CMK (cell line): ENCODE measurements at regions not wholly inside any gene's neighbourhood (a gene's known extent, or its start where the extent isn't known, plus 50 kb on each side); places are given as distances from the start of the nearest gene placed in this dataset.

Experiments used
- DNase-seq: peaks from one replicate; pipeline ENCODE4 v3.0.0-alpha.2; 2010; ENCODE audit warnings: low read depth

DNA sequence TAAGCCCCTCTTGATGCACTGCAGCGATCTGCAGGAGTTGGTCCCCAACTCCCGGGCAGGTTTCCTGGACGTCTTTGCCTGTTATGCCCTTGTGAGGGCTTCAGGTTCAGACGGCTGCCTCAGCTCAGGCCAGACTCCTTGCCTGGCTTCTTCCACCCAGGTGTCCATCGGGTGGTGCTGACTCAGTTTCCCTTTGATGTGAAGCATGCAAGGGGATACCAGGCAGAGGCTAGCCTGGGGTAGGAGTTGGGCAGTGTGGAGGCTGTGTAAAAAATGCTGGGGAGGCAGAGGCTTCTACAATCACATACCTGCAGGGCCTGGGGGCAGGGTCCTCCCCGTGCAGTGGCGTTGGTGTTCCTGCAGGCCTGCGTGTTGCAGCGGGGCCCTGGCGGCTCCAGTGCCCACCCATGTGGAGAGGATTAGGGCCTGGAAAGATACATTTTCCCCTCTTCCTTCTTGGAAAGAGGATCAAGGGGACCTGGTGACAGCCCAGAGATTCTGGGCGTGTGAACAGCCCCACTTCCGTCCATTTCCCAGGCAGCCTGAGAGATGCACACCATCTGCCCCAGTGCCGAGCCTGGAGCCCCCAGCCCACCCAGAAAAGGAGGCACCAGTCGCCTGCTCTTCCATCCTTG, 338.3 kb downstream of the DYSF start:
- DNase-seq, result no peak

DNA sequence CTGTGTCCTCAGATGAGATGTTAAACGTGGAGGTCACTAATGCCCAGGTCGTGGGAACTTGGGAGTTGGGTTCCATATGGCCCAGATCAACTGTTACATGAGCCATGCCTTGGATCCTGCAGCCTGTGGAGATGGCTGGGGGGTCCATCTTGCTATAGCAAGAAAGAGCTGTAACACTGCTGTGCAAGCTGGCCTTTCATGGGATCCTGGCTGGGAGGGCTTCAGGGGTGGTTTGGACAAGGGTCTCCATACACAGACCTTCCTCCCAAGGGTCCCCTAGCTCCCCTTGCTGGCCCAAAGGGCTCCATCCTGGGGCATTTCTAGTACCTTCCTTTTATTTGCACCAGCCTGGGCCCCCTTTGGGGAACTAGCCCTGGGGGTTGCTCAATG, 337.7 kb downstream of the DYSF start:
- no peak for DNase-seq

DNA sequence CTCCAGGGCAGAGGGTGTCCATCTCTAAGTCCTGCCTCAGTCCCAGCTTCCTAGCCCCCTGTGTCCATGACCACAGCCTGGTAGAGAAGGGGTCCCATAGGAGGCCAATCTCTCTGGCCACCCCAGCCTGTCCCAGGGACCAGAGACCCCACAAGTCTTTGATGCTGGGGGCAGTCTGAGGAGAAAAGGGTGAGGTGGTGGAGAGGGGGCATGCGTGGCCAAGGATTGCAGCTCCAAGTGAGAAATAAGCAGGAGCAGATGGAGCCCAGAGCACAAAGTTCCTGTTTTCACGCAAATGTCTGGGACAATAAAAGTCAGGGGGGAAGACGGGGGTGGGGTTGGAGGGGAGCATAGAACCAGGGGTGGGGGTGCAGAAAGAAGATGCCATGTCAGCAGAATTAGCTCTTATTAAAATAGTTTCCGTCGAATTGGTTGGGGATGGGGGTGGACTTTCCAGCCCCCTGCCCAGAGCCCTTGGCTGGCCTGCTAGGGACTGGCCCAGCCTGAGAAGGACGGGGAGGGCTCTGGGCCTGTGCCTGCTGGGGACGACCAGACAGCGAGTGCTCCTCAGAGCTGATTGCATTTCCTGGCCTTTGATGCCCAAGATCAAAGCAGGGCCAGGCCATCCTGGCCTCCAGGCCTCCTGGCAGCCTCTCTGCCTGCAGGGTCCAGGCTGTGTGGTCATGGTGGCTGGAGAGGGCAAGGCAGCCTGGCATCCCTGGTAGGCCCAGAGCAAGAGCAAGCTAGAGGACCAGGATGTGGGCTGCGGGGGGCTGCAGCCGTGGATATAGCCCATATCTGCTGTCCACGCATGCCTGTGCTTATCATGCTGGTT, 337.1 kb downstream of the DYSF start:
- no peak for DNase-seq

DNA sequence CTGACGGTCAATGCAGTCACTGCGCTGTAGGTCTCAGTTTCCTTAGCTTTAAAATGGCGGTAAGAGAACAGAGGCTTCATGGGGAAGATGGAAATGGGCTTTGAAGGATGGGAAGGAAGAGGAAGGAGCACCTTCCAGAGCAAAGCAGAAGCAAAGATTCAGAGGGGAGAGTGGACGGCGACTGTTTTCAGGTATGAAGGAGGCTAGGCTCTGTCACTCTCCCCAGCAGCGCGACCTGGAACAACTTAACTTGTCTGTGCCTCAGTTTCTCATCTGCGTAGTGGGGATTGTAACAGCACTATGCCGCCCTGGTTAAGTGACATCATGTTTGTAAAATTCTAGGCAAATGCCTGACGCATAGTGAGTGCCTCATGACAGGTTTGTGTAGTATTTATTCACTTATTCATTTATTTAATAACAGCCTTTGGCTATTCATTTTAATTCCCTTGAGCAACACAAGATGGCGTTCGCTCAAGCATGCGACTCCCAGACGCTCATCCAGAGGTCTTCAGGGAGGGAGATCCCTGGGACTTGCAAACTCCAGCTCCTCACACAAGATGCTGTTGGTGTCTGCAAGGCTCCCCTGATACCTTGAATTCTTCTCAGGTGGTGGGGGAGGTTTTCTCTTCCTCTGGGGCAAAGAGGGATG, 336.3 kb downstream of the DYSF start:
- no peak for DNase-seq

DNA sequence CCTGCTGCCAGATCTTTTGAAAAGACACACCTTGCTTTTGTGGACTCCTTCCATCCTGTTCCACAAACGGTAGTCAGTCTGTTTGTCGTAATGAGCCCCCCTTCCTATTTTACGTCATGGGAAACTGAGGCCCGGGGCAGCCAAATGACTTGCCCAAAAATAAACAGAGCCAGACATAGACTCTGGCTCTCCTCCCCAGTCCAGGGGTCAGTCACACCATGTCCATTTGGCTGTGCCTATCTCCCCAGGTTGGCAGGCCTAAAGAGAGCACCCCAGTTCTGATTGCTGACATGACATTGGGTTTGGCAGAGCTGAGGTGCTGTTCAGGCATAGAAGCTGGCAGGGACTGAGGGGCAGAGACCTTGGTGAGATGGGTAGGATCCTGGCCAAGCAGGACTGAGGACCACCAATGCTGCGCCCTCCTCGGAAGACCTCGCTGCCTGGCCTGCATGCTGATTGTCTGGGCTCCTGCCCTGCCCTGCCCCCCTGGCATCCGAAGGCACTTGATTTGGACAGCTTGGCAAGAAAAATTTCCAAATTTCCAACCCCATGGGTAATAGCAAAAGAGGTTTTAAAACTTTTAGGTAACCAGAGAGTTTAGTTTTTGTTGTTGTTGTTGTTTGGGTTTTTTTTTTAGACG, 335.4 kb downstream of the DYSF start:
- DNase-seq, result no peak

DNA sequence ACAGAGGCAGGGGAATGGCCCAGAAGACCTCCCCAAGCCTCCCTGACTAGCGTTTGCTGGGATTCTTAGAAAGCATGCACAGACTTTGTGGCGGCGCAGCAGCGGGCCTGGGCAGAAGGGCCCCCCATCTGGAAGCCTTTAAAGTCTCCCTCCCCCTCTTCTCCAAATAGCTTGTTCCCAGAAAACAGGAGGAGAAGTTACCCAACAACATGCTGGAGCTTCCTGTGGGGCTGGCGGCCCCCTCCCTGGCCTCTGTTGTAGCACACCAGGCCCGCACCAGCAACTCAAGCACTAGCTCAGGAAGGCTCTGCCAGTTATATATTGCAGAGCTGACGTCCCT, 334.8 kb downstream of the DYSF start:
- DNase-seq, result no peak

DNA sequence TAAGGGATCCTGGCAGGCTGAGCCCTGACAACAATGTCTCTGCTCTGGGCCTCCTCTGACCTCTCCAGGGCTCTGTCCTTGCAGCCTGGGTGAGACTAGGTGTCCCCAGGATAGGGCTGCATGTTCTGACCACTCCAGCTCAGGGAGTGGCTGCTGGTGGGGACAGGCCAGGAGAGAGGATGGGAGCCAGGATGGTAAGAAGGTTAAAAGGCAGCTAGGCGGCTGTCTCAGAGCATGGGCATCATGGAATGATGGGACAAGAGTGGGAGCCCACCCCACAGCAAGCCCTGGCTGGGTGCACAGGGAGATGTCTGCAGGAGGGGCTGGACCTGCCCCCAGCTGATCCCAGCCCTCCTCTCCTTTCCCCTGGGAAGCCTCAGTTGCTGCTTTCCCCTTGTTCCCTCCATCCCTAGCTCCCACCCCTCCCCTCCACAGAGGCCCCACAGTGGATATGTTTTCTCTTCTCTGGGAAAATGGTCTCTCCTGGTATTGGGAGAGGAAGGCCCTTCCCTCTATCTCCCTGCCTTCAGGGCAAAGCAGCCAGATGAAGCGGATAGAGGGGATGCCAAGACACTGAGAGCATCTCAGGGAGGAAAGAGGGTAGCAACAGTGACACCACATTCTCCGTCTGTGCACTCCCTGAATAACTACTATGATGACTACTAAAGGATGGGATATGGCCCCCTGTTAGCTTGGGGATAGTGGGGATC, 334.3 kb downstream of the DYSF start:
- DNase-seq, result no peak

DNA sequence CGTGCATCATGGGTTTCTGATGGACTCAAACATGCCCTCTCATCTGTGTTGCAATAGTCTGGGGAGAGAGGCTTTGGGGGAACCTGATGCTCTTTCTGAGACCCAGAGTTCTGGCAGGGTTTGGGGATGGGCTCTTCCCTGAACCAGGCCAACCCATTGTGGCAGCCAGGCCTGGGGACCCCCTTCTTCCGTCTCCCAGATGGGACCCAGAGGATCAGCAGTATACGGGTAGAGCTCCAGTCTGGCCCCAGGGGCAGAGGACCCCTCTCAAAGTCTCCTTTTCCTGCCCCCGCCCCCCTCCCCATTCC, 333.7 kb downstream of the DYSF start:
- DNase-seq, result no peak

DNA sequence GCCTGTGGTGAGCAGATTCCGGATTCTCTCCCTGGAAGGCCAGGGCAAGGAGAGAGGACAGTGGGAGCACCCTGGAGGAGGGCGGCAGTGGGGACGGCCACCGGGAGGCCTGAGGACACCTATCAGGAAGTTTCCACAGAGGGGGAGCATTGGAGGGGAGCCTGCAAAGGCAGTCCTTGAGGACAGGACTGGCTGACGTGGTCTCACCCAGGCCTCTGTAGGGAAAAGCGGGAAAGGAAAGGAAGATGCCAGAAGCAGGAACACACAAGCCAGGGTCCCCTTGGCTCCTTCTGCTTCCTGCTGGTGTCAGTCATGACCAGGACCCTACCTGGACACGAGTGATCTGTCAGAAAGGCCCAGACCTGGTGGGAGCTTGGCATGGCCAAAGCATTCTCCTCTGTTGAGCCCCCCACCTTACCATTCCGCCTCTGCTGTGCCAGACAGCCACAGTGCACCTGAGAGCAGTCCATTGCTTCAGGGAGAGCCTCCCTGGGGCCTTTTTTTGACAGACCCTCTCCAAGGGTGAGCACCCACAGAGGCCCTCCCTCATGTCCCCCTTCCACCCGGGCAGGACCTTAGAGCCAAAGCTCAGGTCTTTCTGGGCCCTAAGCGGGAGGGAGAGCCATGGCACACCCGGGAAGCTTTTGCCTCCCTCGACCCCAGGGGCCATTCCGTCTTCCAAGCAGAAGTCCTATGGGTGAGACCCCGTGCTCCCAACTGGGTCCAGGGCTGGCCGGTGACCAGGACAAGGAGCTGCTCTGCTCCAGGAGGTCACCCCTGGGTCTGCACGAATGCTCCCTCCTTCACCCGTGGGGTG, 333.1 kb downstream of the DYSF start:
- no peak for DNase-seq

DNA sequence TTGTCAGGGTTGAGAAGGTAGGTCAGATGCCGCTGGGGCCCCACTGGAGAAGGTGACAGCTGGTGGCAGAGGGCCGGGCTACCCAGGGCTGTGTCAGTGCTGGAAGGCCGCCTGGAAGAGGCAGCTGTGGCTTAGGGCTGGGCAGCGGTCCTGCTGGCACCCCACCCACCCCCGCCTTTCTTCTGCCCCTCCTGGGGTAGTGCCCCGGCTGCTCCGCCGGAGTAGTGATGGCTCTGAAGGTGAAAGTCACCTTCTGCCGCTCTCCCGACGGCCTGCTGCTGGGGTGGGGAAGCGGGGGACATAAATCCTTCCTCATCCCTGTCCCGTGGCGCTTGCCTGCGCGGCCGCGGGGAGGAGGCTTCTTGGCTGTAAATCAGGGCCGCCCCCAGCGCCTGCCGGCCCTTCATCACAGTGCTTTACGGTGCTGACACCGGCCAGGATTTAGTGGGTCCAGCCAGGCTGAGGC, 332.2 kb downstream of the DYSF start:
- no peak for DNase-seq

DNA sequence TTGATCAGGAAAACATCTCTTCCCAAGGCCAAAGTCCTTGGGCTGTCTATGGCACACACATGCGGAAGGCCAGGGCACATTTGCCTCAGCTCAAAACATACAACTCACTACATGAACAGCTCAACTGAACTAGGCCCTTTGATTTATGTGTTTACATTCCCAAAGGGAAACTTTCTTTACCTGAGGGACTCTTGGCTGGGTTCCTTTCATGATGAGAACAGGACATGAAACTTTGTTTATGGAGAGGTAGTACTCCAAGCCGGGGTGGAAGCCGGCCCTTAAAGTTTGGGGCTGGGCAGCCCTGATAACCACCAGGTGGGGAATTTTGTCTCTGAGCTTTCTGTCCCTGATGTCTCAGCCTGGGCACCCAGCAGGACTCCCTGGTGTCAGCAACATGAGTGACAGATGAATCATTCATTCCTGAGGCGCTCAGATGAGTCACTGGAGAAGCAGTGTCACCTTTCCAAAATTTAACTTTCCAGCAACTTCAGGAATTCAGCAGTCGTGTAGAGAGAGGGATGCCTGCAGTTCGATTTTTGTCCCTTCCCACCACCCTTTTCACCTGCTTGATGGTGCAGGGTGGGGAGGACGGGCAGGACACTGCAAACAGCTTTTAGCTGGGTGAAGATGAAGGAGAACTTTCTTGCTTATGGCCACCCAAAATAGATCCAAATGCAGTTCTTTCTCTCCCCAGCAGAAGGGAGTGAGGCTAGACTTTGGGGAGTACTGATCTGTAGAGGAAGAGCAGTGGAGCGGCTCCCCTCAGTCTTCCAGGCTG, 331.6 kb downstream of the DYSF start:
- no peak for DNase-seq

DNA sequence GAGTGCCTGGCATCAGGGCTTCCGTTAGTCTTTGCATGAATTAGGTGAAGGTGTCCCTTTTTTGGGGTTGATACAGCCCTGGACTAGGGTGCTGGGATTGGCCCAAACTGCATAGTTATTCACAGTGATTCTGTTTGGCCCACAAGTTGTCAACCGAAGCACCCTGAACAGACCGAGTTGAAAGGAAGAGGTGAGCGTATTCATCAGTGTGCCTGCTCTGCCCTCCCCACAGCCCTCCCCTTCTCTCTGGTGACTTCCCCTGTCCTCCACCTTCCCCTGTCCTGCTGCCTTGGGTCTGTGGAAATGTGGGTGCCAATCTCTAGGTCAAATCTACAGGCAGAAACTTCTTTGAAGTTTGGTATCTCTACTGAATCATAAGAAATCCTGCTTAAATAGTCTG, 330.5 kb downstream of the DYSF start:
- no peak for DNase-seq

DNA sequence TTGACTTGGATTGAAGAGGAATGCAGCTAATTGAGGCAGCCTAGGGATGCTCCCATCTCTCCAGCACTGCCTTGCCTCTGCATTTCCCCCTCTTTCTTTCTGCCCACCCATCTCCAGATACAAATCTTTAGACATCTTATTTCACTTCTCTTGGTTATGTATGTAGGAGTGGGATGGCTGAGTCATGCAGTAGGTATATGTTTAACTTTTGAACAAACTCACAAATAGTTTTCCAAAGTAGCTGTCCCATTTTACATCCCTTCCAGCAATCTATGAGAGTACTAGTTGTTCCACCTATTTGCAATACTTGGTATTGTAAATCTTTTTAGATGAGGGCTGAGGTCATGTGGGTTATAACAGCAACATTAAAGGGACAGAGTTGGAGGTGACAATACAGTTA, 329.9 kb downstream of the DYSF start:
- DNase-seq, result no peak

DNA sequence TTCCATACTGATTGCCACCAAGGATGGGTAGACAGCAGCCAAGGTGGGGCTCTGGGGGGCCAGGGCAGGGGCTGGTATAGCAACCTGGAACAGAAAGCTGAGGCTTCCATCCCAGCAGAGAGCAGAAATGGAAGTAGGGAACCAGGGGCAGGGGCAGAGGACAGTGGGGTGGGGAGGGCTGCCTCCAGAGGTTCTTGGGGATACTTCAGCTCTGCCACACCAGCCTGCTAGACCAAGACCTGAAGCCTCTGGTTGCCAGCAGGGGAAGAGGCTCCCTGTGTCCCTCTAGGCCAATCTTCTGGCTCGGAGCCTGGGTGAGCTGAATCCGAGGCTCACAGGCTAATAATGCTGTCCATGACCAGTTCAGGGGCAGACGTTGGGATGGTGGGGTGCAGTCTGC, 329.0 kb downstream of the DYSF start:
- no peak for DNase-seq

DNA sequence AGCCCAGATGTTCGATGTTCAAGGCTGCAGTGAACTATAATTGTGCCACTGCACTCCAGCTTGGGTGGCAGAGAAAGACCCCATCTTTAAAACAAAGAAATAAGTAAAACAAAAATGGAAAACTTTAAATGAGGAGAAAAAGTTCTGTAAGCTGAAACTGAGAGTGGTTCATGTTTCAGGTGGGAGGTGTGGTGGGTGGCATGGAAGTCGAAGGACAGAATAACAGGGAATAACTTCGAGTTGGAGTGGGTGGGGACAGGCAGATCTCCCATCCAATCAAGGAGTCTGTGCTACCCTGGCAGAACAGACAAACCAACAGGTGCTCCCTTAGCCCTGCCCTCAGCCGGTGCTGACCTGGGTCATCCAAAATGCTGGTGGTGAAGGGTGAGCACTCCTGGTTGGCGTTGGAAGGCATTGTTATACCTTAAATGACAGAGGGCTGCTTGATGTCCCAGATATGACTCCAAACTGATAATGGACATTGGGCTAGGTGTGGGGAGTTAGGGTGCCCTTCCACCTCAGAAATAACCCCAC, 328.4 kb downstream of the DYSF start:
- DNase-seq, result no peak

DNA sequence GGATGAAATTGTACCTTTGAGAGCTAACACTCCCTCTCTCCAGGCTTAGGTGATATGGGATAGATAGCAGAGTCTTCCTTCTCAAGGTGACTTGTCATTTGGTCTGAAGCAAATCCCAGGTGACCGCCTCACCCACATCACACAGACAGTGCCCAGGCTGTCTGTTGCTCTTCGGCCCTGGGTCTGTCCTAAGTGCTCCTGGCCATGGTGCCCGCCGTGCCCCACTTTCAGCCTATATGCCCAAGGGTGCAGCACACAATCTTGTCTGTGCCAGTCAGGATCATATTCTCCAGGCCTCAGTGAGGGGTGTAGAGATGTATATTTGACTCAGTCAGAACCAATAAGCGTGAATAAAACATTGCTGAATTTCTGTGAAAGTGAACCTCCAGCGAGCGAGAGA, 326.8 kb downstream of the DYSF start:
- DNase-seq, result no peak

DNA sequence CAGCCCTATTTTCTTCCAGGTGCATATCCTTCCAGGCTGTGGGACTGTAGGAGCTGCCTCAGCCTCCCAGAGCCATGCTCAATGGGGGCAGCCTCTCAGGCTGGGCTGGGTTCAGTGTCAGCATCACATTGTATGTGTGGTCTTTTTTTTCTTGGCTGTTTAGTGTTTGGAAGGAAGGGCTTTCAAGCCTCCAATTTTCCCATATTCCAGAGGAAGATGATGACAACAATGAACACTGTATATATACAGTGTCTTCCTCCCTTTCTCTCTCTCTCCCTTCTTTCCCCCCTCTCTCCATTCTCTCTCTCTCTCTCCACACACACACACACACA, 326.4 kb downstream of the DYSF start:
- no peak for DNase-seq

DNA sequence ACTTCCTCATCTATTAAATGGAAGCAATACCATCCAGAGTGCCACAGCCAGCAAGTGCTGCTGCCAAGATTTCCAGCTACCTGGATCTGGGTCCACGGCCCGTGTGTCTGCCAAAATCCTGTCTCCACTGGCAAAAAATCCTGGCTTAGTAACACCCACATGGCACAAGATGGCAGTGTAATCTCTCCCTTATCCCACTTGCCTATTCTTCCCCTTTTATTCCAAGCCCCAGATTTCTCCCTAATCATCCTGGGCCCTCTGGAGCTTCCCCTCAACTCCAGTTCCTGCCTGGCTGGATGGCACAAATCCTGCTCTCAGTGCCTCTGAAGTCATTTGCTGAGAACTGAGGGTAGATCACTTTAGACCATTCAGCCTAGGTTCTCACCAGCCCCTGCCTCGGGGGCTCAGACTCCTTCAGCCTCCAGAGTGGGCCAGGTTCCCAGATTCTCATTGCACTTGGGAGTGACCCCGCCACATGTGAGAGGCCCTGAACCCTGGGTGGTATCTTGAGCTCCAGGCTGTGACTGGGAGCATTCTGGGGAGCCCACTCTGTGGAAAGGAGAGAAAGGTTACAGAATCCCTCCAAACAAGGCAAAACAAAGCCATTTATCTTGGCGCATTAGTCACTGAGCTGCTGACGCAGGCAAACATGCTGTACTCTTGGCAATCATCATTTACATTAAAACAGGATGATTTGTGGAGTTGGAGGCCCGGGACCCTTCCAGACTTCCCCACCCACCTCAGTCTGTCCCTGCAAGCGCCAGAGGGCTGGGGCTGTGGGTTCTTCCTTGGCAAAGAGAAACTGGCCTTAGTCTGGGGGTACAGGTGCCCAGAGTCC, 325.8 kb downstream of the DYSF start:
- no peak for DNase-seq

DNA sequence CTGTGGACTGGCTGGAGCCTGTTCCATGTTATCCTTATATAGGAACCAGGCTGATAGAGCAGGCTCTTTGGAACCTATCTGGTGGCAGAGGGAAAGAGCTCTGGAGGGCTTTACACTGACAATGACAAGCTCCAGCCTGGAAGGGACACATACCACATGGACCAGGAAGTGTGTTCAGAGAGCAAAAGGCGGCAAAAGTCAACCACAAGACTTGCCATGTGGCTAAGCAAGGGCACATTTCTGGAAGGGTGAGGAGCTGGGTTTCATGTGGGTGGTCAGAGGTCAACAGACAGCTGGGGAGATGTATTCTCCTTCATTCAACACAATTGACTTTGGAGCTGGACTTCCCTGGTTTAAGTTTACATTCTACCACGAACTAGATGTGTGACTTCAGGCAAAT, 325.2 kb downstream of the DYSF start:
- DNase-seq, result no peak

DNA sequence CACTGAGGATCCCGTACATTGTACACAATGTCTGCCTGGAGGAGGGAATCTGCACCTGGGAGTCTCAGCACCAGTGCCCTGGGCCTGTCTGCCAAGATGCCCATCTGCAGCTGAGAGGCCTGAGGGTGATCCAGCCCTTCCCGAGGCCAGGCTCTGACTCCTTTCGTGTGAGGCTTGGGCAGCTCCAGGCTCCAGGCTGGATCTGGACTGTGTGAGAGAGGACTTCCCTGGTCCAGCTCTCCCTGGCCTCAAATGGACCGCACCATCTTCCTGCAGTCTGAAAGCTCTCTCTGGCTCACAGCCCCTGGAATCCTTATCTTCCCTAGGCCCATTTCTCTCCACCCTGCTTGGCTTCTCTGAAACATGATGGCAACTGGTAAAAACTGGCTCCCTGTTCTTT, 324.6 kb downstream of the DYSF start:
- DNase-seq, result no peak
